ENCODE measurements at regions not wholly inside any gene's neighbourhood (a gene's known extent, or its start where the extent isn't known, plus 50 kb on each side); places are given as distances from the start of the nearest gene placed in this dataset.

DNA sequence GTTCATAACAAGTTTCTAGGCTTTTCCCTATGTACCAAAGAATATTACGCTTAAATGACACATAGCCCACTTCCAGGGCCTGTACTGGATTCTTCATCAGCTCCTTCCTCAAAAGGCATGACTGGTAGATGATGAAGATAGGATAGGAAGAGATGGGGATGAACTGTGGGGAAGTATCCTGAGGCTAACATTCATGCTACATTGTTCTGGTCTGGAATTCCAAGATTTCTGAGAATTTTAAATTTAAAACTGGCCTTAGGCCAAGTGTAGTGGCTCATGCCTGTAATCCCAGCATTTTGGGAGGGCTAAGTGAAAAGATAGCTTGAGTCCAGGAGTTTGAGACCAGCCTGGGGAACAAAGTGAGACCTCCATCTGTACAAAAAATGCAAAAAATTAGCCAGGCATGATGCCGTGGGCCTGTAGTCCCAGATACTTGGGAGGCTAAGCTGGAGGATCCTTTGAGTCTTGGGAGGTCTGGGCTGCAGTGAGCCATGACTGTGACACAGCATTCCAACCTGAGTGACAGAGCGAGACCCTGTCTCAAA lies 160.1 kb upstream of the PLAAT1 start:
- H3K4me3 ChIP-seq (ENCODE audit: low read depth, low read length), result no peak overlapping the region
- no peak for DNase-seq (ENCODE audit: low read depth)
- TF ChIP-seq, protein P1, sequence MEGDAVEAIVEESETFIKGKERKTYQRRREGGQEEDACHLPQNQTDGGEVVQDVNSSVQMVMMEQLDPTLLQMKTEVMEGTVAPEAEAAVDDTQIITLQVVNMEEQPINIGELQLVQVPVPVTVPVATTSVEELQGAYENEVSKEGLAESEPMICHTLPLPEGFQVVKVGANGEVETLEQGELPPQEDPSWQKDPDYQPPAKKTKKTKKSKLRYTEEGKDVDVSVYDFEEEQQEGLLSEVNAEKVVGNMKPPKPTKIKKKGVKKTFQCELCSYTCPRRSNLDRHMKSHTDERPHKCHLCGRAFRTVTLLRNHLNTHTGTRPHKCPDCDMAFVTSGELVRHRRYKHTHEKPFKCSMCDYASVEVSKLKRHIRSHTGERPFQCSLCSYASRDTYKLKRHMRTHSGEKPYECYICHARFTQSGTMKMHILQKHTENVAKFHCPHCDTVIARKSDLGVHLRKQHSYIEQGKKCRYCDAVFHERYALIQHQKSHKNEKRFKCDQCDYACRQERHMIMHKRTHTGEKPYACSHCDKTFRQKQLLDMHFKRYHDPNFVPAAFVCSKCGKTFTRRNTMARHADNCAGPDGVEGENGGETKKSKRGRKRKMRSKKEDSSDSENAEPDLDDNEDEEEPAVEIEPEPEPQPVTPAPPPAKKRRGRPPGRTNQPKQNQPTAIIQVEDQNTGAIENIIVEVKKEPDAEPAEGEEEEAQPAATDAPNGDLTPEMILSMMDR (IDR thresholded peaks at IDR 0.05; ENCODE audit: insufficient read depth, low read length), result no peak

DNA sequence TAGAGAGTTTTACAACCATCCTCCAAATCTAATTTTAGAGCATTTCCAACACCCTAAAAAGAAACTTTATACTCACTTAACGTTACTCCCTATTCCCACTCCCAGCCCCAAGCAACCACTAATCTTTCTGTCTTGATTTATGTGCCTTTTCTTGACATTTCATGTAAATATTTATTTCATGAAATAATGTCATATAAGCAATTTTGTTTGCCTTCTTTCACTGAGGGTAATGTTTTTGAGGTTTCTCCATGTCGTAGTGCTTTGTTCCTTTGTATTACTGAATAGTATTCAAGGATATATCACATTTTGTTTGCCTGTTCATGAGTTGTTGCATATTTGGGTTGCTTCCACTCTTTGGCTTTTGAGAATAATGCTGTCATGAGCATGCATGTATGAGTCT lies 155.4 kb upstream of the PLAAT1 start:
- DNase-seq (ENCODE audit: low read depth), result no peak
- TF ChIP-seq, protein P1 (IDR thresholded peaks at IDR 0.05; ENCODE audit: insufficient read depth, low read length), result no peak
- no peak overlapping the region for H3K4me3 ChIP-seq (ENCODE audit: low read depth, low read length)

DNA sequence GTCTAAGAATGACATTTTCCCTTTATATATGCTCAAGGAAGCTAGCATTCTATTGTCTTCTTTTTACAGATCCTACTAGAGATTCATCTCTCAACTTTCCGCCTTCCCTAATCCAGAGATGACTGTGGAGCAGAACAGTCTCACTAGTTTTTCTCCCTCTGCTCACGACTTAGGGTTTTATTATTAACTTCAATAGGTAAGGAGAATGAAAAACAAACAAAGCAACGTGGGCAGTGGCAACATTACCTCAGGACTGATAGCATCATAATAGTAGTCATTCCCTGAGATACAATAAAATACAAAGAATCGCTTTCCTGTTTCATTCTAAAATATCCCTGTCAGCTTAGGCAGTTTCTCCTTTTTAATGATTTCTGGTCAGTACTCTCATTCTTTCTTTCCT lies 154.3 kb upstream of the PLAAT1 start:
- no peak overlapping the region for H3K4me3 ChIP-seq (ENCODE audit: low read depth, low read length)
- DNase-seq (ENCODE audit: low read depth), result no peak
- TF ChIP-seq, protein P1 (IDR thresholded peaks at IDR 0.05; ENCODE audit: insufficient read depth, low read length), result no peak

DNA sequence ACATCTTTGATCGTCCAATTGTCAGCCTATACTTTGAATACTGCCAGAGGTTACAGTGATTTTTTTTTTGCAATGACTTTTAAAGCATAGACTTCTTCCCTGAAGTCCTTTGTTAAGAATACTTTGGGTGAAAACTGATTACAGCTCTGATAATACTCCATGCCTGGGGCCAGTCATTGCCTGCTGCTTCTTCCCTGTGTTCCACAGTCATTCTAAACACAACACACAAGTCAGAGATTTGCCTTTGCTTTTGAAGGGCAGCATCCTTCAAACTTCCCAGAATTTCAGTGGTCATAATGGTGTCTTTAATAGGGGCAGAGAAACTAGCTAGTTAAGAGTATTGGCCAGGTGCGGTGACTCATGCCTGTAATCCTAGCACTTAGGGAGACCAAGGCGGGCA lies 153.7 kb upstream of the PLAAT1 start:
- DNase-seq (ENCODE audit: low read depth), result no peak
- no peak overlapping the region for H3K4me3 ChIP-seq (ENCODE audit: low read depth, low read length)
- TF ChIP-seq, protein P1 (IDR thresholded peaks at IDR 0.05; ENCODE audit: insufficient read depth, low read length), result no peak

DNA sequence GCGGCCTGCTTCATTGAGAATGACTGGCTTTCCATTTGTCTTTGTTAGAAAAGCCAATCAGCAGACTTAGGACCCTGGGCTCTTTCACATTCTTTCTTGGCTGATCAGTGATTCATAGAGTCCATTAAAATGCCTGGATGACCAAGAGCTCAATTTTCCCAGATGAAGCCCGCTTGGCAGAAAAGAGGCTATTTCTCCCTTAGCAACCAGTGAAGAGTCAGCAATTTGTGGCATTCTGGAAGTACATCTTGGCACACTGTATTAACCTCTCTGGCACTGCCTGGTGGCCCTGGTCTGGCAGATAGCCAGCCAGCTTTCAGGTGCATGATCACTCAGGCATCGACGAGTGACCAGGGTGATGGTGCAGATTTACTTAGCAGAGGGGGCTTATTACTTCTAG lies 145.7 kb upstream of the PLAAT1 start:
- TF ChIP-seq, protein P1 (IDR thresholded peaks at IDR 0.05; ENCODE audit: insufficient read depth, low read length), result no peak
- no peak overlapping the region for H3K4me3 ChIP-seq (ENCODE audit: low read depth, low read length)
- DNase-seq (ENCODE audit: low read depth), result no peak

DNA sequence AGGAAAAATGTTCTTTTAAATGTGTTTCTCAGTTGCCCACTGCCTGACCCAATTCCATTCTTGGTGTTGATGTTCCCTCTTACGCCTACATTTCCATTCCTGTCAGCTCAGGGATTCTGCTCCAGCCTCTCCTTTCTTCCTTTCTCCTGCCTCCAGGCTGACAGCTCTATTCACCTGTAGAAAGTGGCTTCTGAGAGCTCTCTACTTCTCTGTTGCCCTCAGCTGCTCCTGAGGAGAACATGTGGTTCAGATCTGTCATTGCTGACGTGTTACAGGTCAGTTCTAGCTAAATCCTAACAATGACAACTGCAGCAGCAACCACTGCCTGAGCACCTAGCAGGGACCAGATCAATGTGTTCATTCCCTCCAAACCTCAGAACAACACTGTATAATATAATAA lies 144.9 kb upstream of the PLAAT1 start:
- no peak for DNase-seq (ENCODE audit: low read depth)
- no peak overlapping the region for H3K4me3 ChIP-seq (ENCODE audit: low read depth, low read length)
- TF ChIP-seq, protein P1 (IDR thresholded peaks at IDR 0.05; ENCODE audit: insufficient read depth, low read length), result no peak

Data from fibroblast of the aortic adventitia (primary cell).